ENCODE measurements at regions not wholly inside any gene's neighbourhood (a gene's known extent, or its start where the extent isn't known, plus 50 kb on each side); places are given as distances from the start of the nearest gene placed in this dataset.

- TF ChIP-seq EZH2 (IDR thresholded peaks at IDR 0.05; ENCODE audit: low read depth) = no peak
- no peak for TF ChIP-seq CTCF (conservative IDR thresholded peaks at IDR 0.05)
These were observed 553.7 kb downstream of the FGF13 start for GRCh38 chrX:138157850-138158249.

All from PC-9 (cell line).